GM18502 (cell line): ENCODE measurements at regions not wholly inside any gene's neighbourhood (a gene's known extent, or its start where the extent isn't known, plus 50 kb on each side); places are given as distances from the start of the nearest gene placed in this dataset.
A peak's percentile ranks its signal among the peaks of the same experiment; 100 is the strongest.

Experiments
- ATAC-seq: cut with Tn5 transposase; IDR thresholded peaks from one replicate; pipeline ENCODE4 v1.9.1; 2021; ENCODE audit warnings: mild to moderate bottlenecking; ENCODE audit not compliant: unreplicated experiment, poor library complexity

- no peak for ATAC-seq
Observed at GRCh38 chr9:108185613-108186012, 670.2 kb downstream of the ACTL7B start.

- ATAC-seq = no peak
Observed at GRCh38 chr9:108184941-108185340, 670.8 kb downstream of the ACTL7B start.

DNA sequence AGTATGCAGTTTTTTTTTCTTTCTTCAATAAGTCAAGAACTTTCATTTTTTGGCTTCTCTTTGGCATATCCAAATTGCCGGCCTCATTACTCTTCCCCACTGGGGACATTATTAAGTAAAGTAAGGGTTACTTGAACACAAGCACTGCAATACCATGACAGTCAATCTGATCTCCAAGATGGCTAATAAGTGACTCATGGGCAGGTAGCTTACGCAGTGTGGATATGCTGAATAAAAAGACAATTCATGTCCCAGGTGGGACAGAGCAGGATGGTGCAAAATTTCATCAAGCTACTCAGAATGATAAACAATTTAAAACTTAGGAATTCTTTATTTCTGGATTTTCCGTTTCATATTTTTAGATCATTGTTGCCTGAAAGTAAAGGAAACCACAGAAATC lies 671.8 kb downstream of the ACTL7B start:
- no peak for ATAC-seq

- ATAC-seq = peak; percentile 95
Observed at GRCh38 chr9:108182950-108183381, 672.8 kb downstream of the ACTL7B start.

DNA sequence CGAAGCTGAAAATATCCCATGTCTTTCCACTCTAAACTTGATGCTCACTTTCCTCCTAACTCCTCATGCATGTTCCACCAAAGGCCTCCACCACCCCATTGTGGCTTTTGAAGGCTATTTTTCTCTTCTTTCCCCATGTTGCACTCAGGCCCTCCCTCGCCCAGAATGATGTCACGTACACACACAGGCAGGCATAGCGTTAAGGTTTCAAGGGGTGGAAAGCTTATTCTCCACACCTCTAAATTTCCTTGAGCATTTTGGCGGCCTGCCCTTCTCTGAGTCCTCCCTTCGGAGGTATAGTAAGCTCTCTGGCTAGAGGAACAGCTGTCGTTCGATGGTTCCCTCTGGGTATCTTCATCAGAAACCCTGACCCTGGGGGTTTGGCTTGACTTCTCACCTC lies 673.5 kb downstream of the ACTL7B start:
- ATAC-seq = no peak

GRCh38 chr9:108181441-108181840 lies 674.3 kb downstream of the ACTL7B start:
- ATAC-seq = no peak

DNA sequence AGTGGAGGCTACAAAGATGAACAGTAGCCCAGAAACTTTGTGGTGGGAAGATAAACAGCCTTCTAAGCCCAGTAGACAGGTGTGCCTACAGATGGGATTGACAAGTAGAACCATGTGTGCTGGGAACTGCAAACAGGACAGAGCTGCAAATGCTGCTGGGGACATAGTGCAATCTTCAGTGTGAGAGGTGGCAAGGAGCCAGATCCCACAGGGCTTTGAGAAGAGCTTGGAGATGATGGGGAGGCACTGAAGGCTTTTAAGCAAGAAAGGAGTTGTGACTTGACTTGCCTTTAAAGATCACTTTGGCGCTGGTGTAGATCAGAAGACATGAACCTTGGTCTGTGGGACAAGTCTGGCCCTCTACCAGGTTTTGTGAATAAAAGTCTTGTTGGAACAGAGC lies 675.2 kb downstream of the ACTL7B start:
- no peak for ATAC-seq

- ATAC-seq = no peak
Observed at GRCh38 chr9:108178318-108178717, 677.5 kb downstream of the ACTL7B start.

- no peak for ATAC-seq
Observed at GRCh38 chr9:108168236-108168850, 678.8 kb upstream of the KLF4 start.

- no peak for ATAC-seq
Observed at GRCh38 chr9:108167136-108167900, 677.7 kb upstream of the KLF4 start.

- no peak for ATAC-seq
Observed at GRCh38 chr9:108166519-108166918, 677.0 kb upstream of the KLF4 start.

GRCh38 chr9:108163321-108164005 lies 673.9 kb upstream of the KLF4 start:
- no peak for ATAC-seq

DNA sequence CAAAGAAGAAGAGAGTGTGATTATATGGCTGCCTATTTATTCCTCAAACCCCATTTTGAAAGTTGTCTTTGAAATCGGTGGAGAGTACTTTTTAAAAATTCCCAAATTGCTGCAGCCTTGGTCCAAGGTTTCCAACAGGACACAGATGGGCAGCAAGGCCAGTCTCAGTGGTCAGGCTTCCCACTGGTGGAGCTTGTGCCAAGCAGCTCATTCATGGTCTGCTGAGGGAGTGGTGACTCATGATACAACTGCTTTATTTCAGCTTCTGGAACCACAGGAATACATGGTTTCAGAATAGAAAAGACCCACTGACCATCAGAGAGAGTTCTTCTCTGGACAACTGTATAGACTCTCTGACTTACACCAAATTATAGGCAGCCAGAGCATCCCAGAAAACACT lies 673.1 kb upstream of the KLF4 start:
- ATAC-seq = no peak

DNA sequence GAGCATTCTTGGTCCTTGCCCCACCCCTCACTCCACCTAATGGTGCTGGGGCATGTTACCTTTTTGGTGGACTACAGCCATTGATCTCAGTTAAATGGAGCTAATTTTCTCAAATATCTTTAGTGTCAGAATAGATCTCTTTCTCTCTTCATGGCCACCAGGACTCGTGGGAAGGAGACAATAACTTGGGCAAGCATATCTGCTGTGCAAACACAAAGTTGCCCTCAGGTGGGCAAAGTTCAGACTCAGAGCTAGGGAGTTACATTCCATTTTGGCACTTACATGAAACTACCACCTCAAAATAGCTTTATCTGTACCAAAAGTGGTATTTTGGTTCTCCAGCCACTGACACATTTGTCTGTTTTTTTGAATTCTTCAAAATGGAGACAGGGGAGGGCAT lies 671.9 kb upstream of the KLF4 start:
- no peak for ATAC-seq

DNA sequence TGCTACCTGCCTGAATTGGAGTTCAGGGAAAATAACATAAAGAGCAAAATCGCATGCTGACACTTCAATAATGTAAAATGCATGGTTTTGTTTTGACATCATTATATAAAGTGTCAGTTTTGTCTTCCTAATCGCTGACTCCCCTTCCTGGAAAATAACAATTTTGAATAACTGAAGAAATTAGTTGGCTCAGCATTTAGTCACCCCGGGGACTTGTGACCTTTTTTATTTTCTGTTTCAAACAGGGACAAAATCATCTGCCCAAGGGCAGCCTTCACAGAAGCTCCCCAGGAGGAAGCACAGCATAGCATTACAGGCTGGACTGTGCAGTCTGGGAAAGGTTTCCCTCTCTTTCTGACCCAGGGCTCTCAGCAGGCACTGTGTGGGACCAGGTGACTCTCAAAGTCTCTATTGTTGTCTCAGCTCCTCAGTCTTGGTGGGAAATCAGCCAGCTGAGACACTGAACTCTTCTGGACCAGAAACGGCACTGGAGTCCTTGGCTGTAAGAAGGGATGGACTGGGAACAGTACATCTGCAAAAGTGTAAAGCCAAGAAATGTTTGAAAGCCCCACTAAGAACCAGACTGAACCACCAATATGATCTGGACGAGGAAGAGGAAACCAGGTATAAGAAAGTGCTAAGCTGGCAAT lies 671.3 kb upstream of the KLF4 start:
- no peak for ATAC-seq

- no peak for ATAC-seq
Observed at GRCh38 chr9:108160039-108160438, 670.5 kb upstream of the KLF4 start.

GRCh38 chr9:108158236-108158995 lies 668.8 kb upstream of the KLF4 start:
- no peak for ATAC-seq

- no peak for ATAC-seq
Observed at GRCh38 chr9:108156270-108156998, 666.9 kb upstream of the KLF4 start.

DNA sequence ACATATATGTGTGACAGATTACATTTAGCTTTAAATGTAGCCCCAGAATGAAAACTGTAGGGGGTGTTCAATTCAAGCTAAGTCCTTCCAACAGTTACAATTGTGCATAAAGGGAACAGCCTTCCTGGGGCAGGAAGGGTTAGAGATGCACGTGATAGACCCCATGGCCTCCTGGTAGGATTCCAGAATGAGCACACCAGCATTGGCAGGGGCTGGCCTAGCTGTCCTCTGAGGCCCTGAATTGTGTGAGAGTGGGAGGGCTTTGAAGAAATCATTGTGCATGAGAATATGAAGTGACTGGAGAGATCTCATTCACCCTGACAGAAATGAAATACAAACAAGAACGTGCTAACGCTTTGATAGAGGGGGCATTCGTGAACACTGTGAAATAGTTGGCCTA lies 663.8 kb upstream of the KLF4 start:
- ATAC-seq = no peak
